Small intestine (tissue), 7 donors: ENCODE measurements at regions not wholly inside any gene's neighbourhood (a gene's known extent, or its start where the extent isn't known, plus 50 kb on each side); places are given as distances from the start of the nearest gene placed in this dataset.

Source experiments
- DNase-seq, 2 donors: peaks; one replicate each; pipeline versions ENCODE4 v3.0.0 to v3.0.0-alpha.2; 2013
- FAIRE-seq: peaks from 2 replicates; lab custom pipeline; 2012; peaks lifted over from hg19 to GRCh38; lab: Jason Lieb, UNC
- H3K27ac ChIP-seq, 3 donors: one replicate each; pipeline ENCODE4 v1.5.1; 2013; ENCODE audit warnings: low read length in 2 of 3, mild to moderate bottlenecking in 2 of 3, control low read depth in 1 of 3, inconsistent platforms in 1 of 3, low read depth in 1 of 3, moderate library complexity in 1 of 3
- H3K27me3 ChIP-seq, 3 donors: one replicate each; pipeline ENCODE4 v1.6.1; 2013; ENCODE audit warnings: low read length in 3 of 3, inconsistent platforms in 1 of 3; ENCODE audit not compliant: control insufficient read depth in 3 of 3, insufficient read depth in 3 of 3
- H3K36me3 ChIP-seq, 3 donors: one replicate each; pipeline ENCODE4 v1.6.1; 2013; ENCODE audit warnings: low read length in 3 of 3, inconsistent platforms in 1 of 3, low read depth in 1 of 3, mild to moderate bottlenecking in 1 of 3, moderate library complexity in 1 of 3; ENCODE audit not compliant: control insufficient read depth in 3 of 3, insufficient read depth in 2 of 3
- H3K4me1 ChIP-seq, 3 donors: one replicate each; pipeline ENCODE4 v1.6.1; 2013; ENCODE audit warnings: low read length in 2 of 3, inconsistent platforms in 1 of 3, low read depth in 1 of 3, mild to moderate bottlenecking in 1 of 3, moderate library complexity in 1 of 3; ENCODE audit not compliant: control insufficient read depth in 3 of 3, insufficient read depth in 2 of 3
- H3K4me3 ChIP-seq, 3 donors: one replicate each; pipeline ENCODE4 v1.5.1; 2013; ENCODE audit warnings: low read length in 3 of 3, control low read depth in 1 of 3, inconsistent platforms in 1 of 3, low read depth in 1 of 3, mild to moderate bottlenecking in 1 of 3, moderate library complexity in 1 of 3
- H3K9me3 ChIP-seq, 2 donors: one replicate each; pipeline ENCODE4 v1.6.1; 2013; ENCODE audit warnings: low read depth in 1 of 2, low read length in 1 of 2; ENCODE audit not compliant: control insufficient read depth in 2 of 2, insufficient read depth in 1 of 2
- WGBS, 3 donors: extraction: QIAGEN DNeasy Blood & Tissue Kit; methylation state at CpG; one replicate each; pipeline ENCODE4 v1.1.7; 2013; 5-methylcytosine and 5-hydroxymethylcytosine counted together
- donor health status: healthy with polysubstance abuse.
- donor health status: control.
- donor health status: control.
- donor health status: Bipolar disorder and iron deficiency.
- donor health status: healthy.

- peak in 1 of 2 donors; percentile 35 for DNase-seq
- 16 to 66% (median 44%) methylated on average over 2 of the region's 2 CpGs for WGBS, 3 donors
Observed at GRCh38 chr21:14736162-14736561, 190.0 kb upstream of the SAMSN1 start.

GRCh38 chr21:14734833-14735232, 188.7 kb upstream of the SAMSN1 start:
- no peaks in the 10 kb centered on the region for H3K9me3 ChIP-seq
- 77 to 84% (median 80%) methylated on average over 2 of the region's 2 CpGs for WGBS, 3 donors
- H3K4me3 ChIP-seq = no peak overlapping the region
- no peak overlapping the region for H3K27ac ChIP-seq
- H3K4me1 ChIP-seq = no peaks in the 10 kb centered on the region
- FAIRE-seq = no peak
- no peaks in the 10 kb centered on the region for H3K27me3 ChIP-seq
- no peaks in the 10 kb centered on the region for H3K36me3 ChIP-seq
- DNase-seq = no peak

More at GRCh38 chr21:14736162-14736561, 190.0 kb upstream of the SAMSN1 start:
- Histone ChIP-seq H3K27ac (no peak overlapping the region), H3K4me3 (no peak overlapping the region), H3K27me3 (no peaks in the 10 kb centered on the region), H3K4me1 (no peaks in the 10 kb centered on the region), H3K9me3 (no peaks in the 10 kb centered on the region), H3K36me3 (no peaks in the 10 kb centered on the region)
- no peak for FAIRE-seq

GRCh38 chr21:14734191-14734590, 188.1 kb upstream of the SAMSN1 start:
- 73 to 87% (median 84%) methylated on average over 3 of the region's 3 CpGs for WGBS, 3 donors
- H3K36me3 ChIP-seq = no peaks in the 10 kb centered on the region
- FAIRE-seq = no peak
- H3K4me3 ChIP-seq = no peak overlapping the region
- no peak for DNase-seq
- no peaks in the 10 kb centered on the region for H3K4me1 ChIP-seq
- no peaks in the 10 kb centered on the region for H3K9me3 ChIP-seq
- H3K27ac ChIP-seq = no peak overlapping the region
- H3K27me3 ChIP-seq = no peaks in the 10 kb centered on the region

GRCh38 chr21:14725219-14725618, 179.1 kb upstream of the SAMSN1 start:
- no peaks in the 10 kb centered on the region for H3K4me1 ChIP-seq
- no peaks in the 10 kb centered on the region for H3K9me3 ChIP-seq
- no peak overlapping the region for H3K4me3 ChIP-seq
- H3K27me3 ChIP-seq = no peaks in the 10 kb centered on the region
- 97 to 99% (median 99%) methylated on average over 4 of the region's 4 CpGs for WGBS, 3 donors
- H3K27ac ChIP-seq = no peak overlapping the region
- H3K36me3 ChIP-seq = no peaks in the 10 kb centered on the region
- DNase-seq (no peak), FAIRE-seq (no peak)

GRCh38 chr21:14722841-14723483, 176.8 kb upstream of the SAMSN1 start:
- no peaks in the 10 kb centered on the region for H3K9me3 ChIP-seq
- no peaks in the 10 kb centered on the region for H3K36me3 ChIP-seq
- H3K4me1 ChIP-seq = no peaks in the 10 kb centered on the region
- H3K27ac ChIP-seq = no peak overlapping the region
- no peak overlapping the region for H3K4me3 ChIP-seq
- DNase-seq (no peak), FAIRE-seq (no peak)
- no peaks in the 10 kb centered on the region for H3K27me3 ChIP-seq
- WGBS, 3 donors = 46 to 85% (median 77%) methylated on average over 6 of the region's 6 CpGs

GRCh38 chr21:14720237-14720636, 174.1 kb upstream of the SAMSN1 start:
- Histone ChIP-seq H3K27me3 (no peaks in the 10 kb centered on the region), H3K27ac (no peak overlapping the region), H3K9me3 (no peaks in the 10 kb centered on the region), H3K4me1 (no peaks in the 10 kb centered on the region), H3K4me3 (no peak overlapping the region), H3K36me3 (no peaks in the 10 kb centered on the region)
- FAIRE-seq (no peak), DNase-seq (no peak)
- WGBS, 3 donors = 48 to 70% (median 56%) methylated on average over 4 of the region's 4 CpGs

- no peak overlapping the region for H3K4me3 ChIP-seq
- no peak overlapping the region for H3K27ac ChIP-seq
- H3K4me1 ChIP-seq = no peaks in the 10 kb centered on the region
- no peaks in the 10 kb centered on the region for H3K27me3 ChIP-seq
- no peak for FAIRE-seq
- no peaks in the 10 kb centered on the region for H3K9me3 ChIP-seq
- no peaks in the 10 kb centered on the region for H3K36me3 ChIP-seq
- DNase-seq = no peak
- 59 to 72% (median 60%) methylated on average over 6 of the region's 6 CpGs for WGBS, 3 donors
Observed at GRCh38 chr21:14718951-14719350, 172.8 kb upstream of the SAMSN1 start.

GRCh38 chr21:14716761-14717396, 170.8 kb upstream of the SAMSN1 start:
- 71 to 85% (median 83%) methylated on average over 3 of the region's 3 CpGs for whole genome bisulfite sequencing, 3 donors
- no peak for FAIRE-seq
- no peak for DNase-seq
- H3K4me3 ChIP-seq = no peak overlapping the region
- H3K4me1 ChIP-seq = no peaks in the 10 kb centered on the region
- H3K27ac ChIP-seq = no peak overlapping the region
- no peaks in the 10 kb centered on the region for H3K27me3 ChIP-seq
- H3K9me3 ChIP-seq = no peaks in the 10 kb centered on the region
- H3K36me3 ChIP-seq = no peaks in the 10 kb centered on the region

- Histone ChIP-seq H3K4me1 (no peaks in the 10 kb centered on the region), H3K27me3 (no peaks in the 10 kb centered on the region), H3K9me3 (no peaks in the 10 kb centered on the region), H3K36me3 (no peaks in the 10 kb centered on the region), H3K4me3 (no peak overlapping the region), H3K27ac (no peak overlapping the region)
- DNase-seq (no peak), FAIRE-seq (no peak)
Observed at GRCh38 chr21:14713109-14713508, 167.0 kb upstream of the SAMSN1 start.
